H1 (cell line): ENCODE measurements at regions not wholly inside any gene's neighbourhood (a gene's known extent, or its start where the extent isn't known, plus 50 kb on each side); places are given as distances from the start of the nearest gene placed in this dataset.

Source experiments
- CREB1 ChIP-seq: IDR thresholded peaks from 2 replicates; pipeline ENCODE4 v1.6.1; 2012; ENCODE audit warnings: inconsistent platforms
- CTCF ChIP-seq, 3 experiments: IDR thresholded peaks; 1 replicate in 2 of 3; 2 replicates in 1 of 3; pipeline versions ENCODE4 v1.5.1 to v1.6.1; 2011; ENCODE audit warnings: low read length in 3 of 3, mild to moderate bottlenecking in 3 of 3, inconsistent platforms in 2 of 3, low read depth in 1 of 3, moderate library complexity in 1 of 3; ENCODE audit not compliant: insufficient read depth in 1 of 3; ENCODE audit errors: control extremely low read depth in 1 of 3
- EZH2 ChIP-seq: fragments of 200-600 bp; sonication (generic); IDR thresholded peaks from 2 replicates; pipeline ENCODE4 v1.7.1; 2012; ENCODE audit warnings: low read depth, mild to moderate bottlenecking, moderate library complexity, low read length, inconsistent platforms; ENCODE audit not compliant: severe bottlenecking
- POLR2A ChIP-seq, 2 experiments: IDR thresholded peaks; 1 replicate in 1 of 2; 2 replicates in 1 of 2; pipeline ENCODE4 v1.6.1; 2011; ENCODE audit warnings: low read depth in 2 of 2, low read length in 2 of 2, mild to moderate bottlenecking in 2 of 2; ENCODE audit errors: control extremely low read depth in 1 of 2
- POLR2AphosphoS5 ChIP-seq: IDR thresholded peaks from 2 replicates; pipeline ENCODE4 v1.6.1; 2011; ENCODE audit warnings: low read depth, low read length
- SP2 ChIP-seq: IDR thresholded peaks from 2 replicates; pipeline ENCODE4 v1.6.1; 2012; ENCODE audit warnings: mild to moderate bottlenecking, low read length, inconsistent platforms
- USF2 ChIP-seq: IDR thresholded peaks from 2 replicates; pipeline ENCODE4 v1.6.1; 2011; ENCODE audit warnings: low read length, improper control_type of control experiment

DNA sequence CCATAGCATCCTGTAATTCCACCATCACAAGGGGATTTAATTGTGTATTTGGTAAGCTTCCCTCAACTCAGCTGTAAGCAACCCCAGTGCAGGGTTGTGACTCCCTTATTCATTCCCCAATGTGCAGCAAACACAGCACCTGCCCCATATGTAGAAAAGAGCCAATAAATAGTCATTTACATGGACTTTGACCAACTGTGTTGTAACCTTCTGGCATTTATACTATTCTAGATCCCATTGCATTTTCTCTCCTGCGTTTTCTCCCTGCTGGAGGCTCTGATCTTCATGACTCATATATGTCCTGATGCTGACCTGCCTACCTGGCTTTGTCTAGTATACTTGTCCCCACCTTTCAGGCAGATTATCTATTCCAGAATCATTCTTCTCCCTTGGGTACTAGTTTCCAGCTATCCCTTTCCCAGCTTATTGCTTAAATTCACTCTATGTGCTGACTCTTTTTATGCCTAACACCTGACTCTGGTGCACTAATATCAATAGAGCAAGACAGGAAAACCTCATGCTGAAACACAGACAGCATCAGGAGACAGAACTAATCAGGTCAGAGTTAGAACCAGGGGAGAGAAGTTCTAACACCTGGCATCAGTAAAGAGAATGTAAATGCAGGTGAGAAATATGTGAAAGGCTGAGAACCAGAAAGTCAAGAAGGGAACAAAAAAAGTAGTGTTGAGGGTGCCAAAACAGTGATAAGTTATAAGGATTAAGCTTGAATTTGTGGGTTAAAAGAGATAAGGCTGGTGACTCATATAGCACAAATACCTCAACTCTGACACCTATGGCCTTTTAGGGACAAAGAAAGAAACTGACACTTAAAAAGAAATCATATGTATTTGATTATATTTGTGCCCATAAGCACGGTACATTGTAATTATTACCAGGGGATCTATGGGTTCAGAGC, 402.7 kb downstream of the IPMK start:
- TF ChIP-seq EZH2 (no peak), POLR2A (IDR thresholded peaks at IDR 0.05; ENCODE audit: control extremely low read depth in 1 of 2, low read depth in 2 of 2, low read length in 2 of 2) (no peak), CREB1 (no peak), USF2 (no peak), CTCF (IDR thresholded peaks at IDR 0.05; ENCODE audit: control extremely low read depth in 1 of 3, insufficient read depth in 1 of 3, low read depth in 1 of 3, low read length in 3 of 3) (no peak), SP2 (no peak), POLR2AphosphoS5 (no peak)
